ENCODE measurements at regions not wholly inside any gene's neighbourhood (a gene's known extent, or its start where the extent isn't known, plus 50 kb on each side); places are given as distances from the start of the nearest gene placed in this dataset.

- H3K36me3 Mint-ChIP-seq (ENCODE audit: insufficient read depth, unreplicated experiment) = no peaks in the 10 kb centered on the region
- H3K9me3 Mint-ChIP-seq (ENCODE audit: low read depth, unreplicated experiment) = peaks cover 7% of the 10 kb centered on the region
- DNase-seq = no peak
- intact Hi-C loops (cut with micrococcal nuclease; ENCODE audit: unreplicated experiment) = no loop called here
- no TSS peak for BruUV-seq (replicated peaks)
- no peaks in the 10 kb centered on the region for H3K27me3 Mint-ChIP-seq (ENCODE audit: unreplicated experiment)
- CTCF ChIA-PET = no interaction called here
- H3K27ac Mint-ChIP-seq (ENCODE audit: unreplicated experiment) = no peak overlapping the region
- no peak for TF ChIP-seq CTCF (IDR thresholded peaks at IDR 0.05; ENCODE audit: unreplicated experiment)
- H3K4me1 Mint-ChIP-seq (ENCODE audit: low read depth, unreplicated experiment) = no peaks in the 10 kb centered on the region
- H3K4me3 Mint-ChIP-seq (ENCODE audit: low read depth, unreplicated experiment) = no peak overlapping the region
Observed at GRCh38 chr5:125266106-125266505, 519.7 kb upstream of the ZNF608 start.

- no peaks in the 10 kb centered on the region for H3K27me3 Mint-ChIP-seq (ENCODE audit: unreplicated experiment)
- peaks cover 9% of the 10 kb centered on the region for H3K9me3 Mint-ChIP-seq (ENCODE audit: low read depth, unreplicated experiment)
- BruUV-seq (replicated peaks) = no TSS peak
- DNase-seq = no peak
- intact Hi-C loops (cut with micrococcal nuclease; ENCODE audit: unreplicated experiment) = no loop called here
- no peaks in the 10 kb centered on the region for H3K36me3 Mint-ChIP-seq (ENCODE audit: insufficient read depth, unreplicated experiment)
- CTCF ChIA-PET = interaction anchor here (1.2 kb wide), 1 partner anchor 10 kb away, joined by 5 read pairs; no protein-coding TSS in a partner anchor
- H3K4me1 Mint-ChIP-seq (ENCODE audit: low read depth, unreplicated experiment) = no peaks in the 10 kb centered on the region
- H3K4me3 Mint-ChIP-seq (ENCODE audit: low read depth, unreplicated experiment) = no peak overlapping the region
- no peak for TF ChIP-seq CTCF (IDR thresholded peaks at IDR 0.05; ENCODE audit: unreplicated experiment)
- no peak overlapping the region for H3K27ac Mint-ChIP-seq (ENCODE audit: unreplicated experiment)
Observed at GRCh38 chr5:125267636-125268248, 521.3 kb upstream of the ZNF608 start.

- CTCF ChIA-PET = no interaction called here
- peaks cover 9% of the 10 kb centered on the region for H3K9me3 Mint-ChIP-seq (ENCODE audit: low read depth, unreplicated experiment)
- BruUV-seq (replicated peaks) = no TSS peak
- no peak for DNase-seq
- H3K27ac Mint-ChIP-seq (ENCODE audit: unreplicated experiment) = no peak overlapping the region
- H3K4me3 Mint-ChIP-seq (ENCODE audit: low read depth, unreplicated experiment) = no peak overlapping the region
- H3K4me1 Mint-ChIP-seq (ENCODE audit: low read depth, unreplicated experiment) = peaks cover 11% of the 10 kb centered on the region
- no peak for TF ChIP-seq CTCF (IDR thresholded peaks at IDR 0.05; ENCODE audit: unreplicated experiment)
- no peaks in the 10 kb centered on the region for H3K27me3 Mint-ChIP-seq (ENCODE audit: unreplicated experiment)
- intact Hi-C loops (cut with micrococcal nuclease; ENCODE audit: unreplicated experiment) = loop anchor here (10.0 kb wide), 1 partner anchor 525 kb away; the partner anchor contains the start of gene ZNF608
- no peaks in the 10 kb centered on the region for H3K36me3 Mint-ChIP-seq (ENCODE audit: insufficient read depth, unreplicated experiment)
Observed at GRCh38 chr5:125269926-125270325, 523.5 kb upstream of the ZNF608 start.

GRCh38 chr5:125272357-125272756 is 525.9 kb upstream of the ZNF608 start:
- H3K4me1 Mint-ChIP-seq (ENCODE audit: low read depth, unreplicated experiment) = peaks cover 29% of the 10 kb centered on the region
- no peaks in the 10 kb centered on the region for H3K36me3 Mint-ChIP-seq (ENCODE audit: insufficient read depth, unreplicated experiment)
- no peak for DNase-seq
- CTCF ChIA-PET = no interaction called here
- H3K27ac Mint-ChIP-seq (ENCODE audit: unreplicated experiment) = no peak overlapping the region
- H3K4me3 Mint-ChIP-seq (ENCODE audit: low read depth, unreplicated experiment) = no peak overlapping the region
- BruUV-seq (replicated peaks) = no TSS peak
- TF ChIP-seq CTCF (IDR thresholded peaks at IDR 0.05; ENCODE audit: unreplicated experiment) = no peak
- peaks cover 3% of the 10 kb centered on the region for H3K9me3 Mint-ChIP-seq (ENCODE audit: low read depth, unreplicated experiment)
- H3K27me3 Mint-ChIP-seq (ENCODE audit: unreplicated experiment) = no peaks in the 10 kb centered on the region
- intact Hi-C loops (cut with micrococcal nuclease; ENCODE audit: unreplicated experiment) = loop anchor here (10.0 kb wide), 1 partner anchor 528 kb away; the partner anchor contains the start of gene ZNF608
